Effector memory CD8-positive, alpha-beta T cell (primary cell): ENCODE measurements at regions not wholly inside any gene's neighbourhood (a gene's known extent, or its start where the extent isn't known, plus 50 kb on each side); places are given as distances from the start of the nearest gene placed in this dataset.
"Not testable (repeated sequence)": the region's sequence is repeated elsewhere in the genome, so short reads cannot be mapped to it uniquely, and the experiment has no call there.

ENCODE experiments used
- ATAC-seq: fragments of 150-1000 bp; cut with Tn5 transposase; replicated peaks from 2 replicates; pipeline ENCODE4 v1.10.0; 2021; ENCODE audit warnings: mild to moderate bottlenecking, moderate library complexity
- DNase-seq, 3 experiments: peaks; one replicate each; pipeline ENCODE4 v3.0.0; 2021
- H3K27ac Mint-ChIP-seq, 2 donors: one replicate each; pipeline ENCODE4 v1.8.0; 2022; ENCODE audit warnings: mild to moderate bottlenecking in 2 of 2, mixed read lengths in 2 of 2, moderate library complexity in 2 of 2
- H3K27me3 Mint-ChIP-seq, 2 donors: one replicate each; pipeline ENCODE4 v1.8.0; 2022; ENCODE audit warnings: mixed read lengths in 2 of 2
- H3K36me3 Mint-ChIP-seq: one replicate; pipeline ENCODE4 v1.8.0; 2022; ENCODE audit warnings: mild to moderate bottlenecking, moderate library complexity, mixed read lengths; ENCODE audit not compliant: insufficient read depth
- H3K4me1 Mint-ChIP-seq, 2 donors: one replicate each; pipeline ENCODE4 v1.8.0; 2022; ENCODE audit warnings: low read depth in 2 of 2, mixed read lengths in 2 of 2
- H3K4me3 Mint-ChIP-seq, 2 donors: one replicate each; pipeline ENCODE4 v1.8.0; 2022; ENCODE audit warnings: mild to moderate bottlenecking in 2 of 2, mixed read lengths in 2 of 2, moderate library complexity in 2 of 2
- H3K9me3 Mint-ChIP-seq, 2 donors: one replicate each; pipeline ENCODE4 v1.8.0; 2022; ENCODE audit warnings: mixed read lengths in 2 of 2

DNA sequence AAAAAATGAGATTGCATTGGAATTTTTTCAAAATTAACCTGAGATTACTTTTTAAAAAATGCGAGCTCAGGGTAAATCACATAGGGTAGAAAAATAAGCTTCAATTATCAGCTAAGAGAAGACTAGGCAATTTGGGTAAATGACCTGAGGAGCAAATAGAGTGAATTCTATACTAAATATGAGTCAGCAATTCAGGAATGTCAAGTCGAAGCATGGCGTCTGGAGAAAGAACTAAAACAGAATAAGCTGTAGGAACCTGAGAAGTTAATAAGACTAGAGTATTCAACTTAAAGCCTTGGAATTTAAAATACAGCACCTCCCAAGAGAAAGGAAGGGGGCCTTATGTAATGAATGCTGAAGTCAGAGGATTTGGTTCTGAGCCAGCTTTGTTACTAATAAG lies 487.0 kb downstream of the SUCLG1 start:
- no peak overlapping the region for H3K27ac Mint-ChIP-seq
- DNase-seq = no peak

DNA sequence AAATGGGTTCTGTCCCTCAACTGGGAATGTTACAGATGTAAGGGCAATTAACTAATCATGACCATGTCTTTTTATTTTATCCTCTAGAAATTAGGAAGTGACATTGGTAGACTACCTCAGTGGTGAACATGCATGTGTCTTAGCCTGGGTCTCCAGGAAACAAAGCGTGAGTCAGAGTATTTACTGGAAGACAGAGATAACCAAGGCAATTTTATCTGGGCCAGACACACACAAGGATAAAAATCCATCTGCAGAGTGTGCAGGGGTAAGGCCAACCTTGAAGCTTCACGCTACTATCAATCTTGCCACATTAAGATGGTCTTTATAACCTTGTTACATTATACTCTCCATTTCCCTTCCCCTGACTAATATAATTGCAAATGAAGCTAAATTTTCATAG lies 487.5 kb downstream of the SUCLG1 start:
- H3K4me3 Mint-ChIP-seq = no peak overlapping the region
- peaks cover 3% of the 10 kb centered on the region for H3K36me3 Mint-ChIP-seq
- H3K27ac Mint-ChIP-seq = no peak overlapping the region
- ATAC-seq (no peak), DNase-seq (no peak)
- no peaks in the 10 kb centered on the region for H3K4me1 Mint-ChIP-seq
- H3K9me3 Mint-ChIP-seq = peaks cover 2 to 7% of the 10 kb centered on the region in 2 donors
- H3K27me3 Mint-ChIP-seq = no peaks in the 10 kb centered on the region

More for the DNA sequence above, 487.0 kb downstream of the SUCLG1 start:
- Mint-ChIP-seq H3K9me3 (peaks cover 2 to 7% of the 10 kb centered on the region in 2 donors), H3K4me1 (no peaks in the 10 kb centered on the region), H3K27me3 (no peaks in the 10 kb centered on the region), H3K4me3 (no peak overlapping the region), H3K36me3 (peaks cover 3% of the 10 kb centered on the region)
- ATAC-seq = no peak

DNA sequence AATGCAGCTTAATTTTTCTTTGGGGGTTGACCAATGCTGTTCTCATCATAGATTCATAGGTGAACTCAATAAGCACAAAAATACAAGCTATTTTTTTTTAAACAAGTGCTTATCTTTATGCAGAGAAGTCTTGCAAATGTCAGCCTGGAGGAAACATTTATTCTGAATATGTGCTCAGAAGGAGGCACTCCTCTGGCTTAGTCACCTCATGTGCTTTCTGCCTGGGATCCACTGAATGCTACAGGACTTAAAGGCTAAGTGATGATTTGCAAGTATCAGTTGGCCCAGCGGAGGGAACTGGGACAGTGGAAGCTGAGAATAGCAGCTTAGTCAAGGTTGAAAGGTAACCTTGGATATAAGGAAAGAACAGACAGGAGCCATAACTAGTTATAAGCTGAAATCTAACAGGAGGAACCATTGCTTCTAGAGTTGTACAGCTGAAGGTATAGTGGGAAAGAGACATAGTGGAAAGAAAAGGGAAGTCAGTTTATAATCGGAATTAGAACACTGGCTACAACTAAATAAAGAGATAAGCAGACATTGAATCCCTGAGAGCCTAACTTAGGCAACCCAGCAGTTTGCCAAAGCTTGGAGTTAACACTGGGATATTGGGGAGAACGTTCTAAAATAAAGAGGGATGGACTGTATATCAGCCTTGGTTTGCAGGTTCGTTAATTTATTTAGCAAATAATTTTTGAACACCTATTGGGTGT lies 488.7 kb downstream of the SUCLG1 start:
- H3K27me3 Mint-ChIP-seq = no peaks in the 10 kb centered on the region
- no peak overlapping the region for H3K4me3 Mint-ChIP-seq
- no peak overlapping the region for H3K27ac Mint-ChIP-seq
- H3K9me3 Mint-ChIP-seq = peaks cover 0 to under 1% of the 10 kb centered on the region in 2 donors
- H3K36me3 Mint-ChIP-seq = peaks cover 3% of the 10 kb centered on the region
- DNase-seq = no peak
- ATAC-seq = no peak
- H3K4me1 Mint-ChIP-seq = no peaks in the 10 kb centered on the region

DNA sequence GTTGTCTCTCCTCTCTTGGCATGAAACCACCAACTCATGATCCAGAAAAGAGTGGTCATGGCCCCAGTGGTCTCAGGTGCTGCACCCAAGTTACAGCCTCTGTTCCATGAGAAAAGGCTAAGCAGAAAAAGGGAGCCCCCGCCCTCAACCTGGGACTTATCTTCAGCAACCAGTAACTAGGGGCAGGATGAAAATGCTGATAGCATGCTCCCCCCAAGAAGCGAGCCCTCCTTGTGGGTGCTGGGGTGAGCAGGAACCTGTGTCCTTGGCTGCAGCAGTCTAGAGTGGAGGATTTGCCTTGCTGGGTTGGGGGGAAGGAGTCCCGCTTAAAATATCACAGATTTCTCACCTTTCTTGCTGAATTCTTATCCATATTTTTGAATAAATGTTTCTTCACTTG lies 490.0 kb downstream of the SUCLG1 start:
- Mint-ChIP-seq H3K4me1 (no peaks in the 10 kb centered on the region), H3K4me3 (no peak overlapping the region), H3K9me3 (no peaks in the 10 kb centered on the region), H3K27ac (no peak overlapping the region), H3K27me3 (no peaks in the 10 kb centered on the region), H3K36me3 (peaks cover 3% of the 10 kb centered on the region)
- ATAC-seq (no peak), DNase-seq (no peak)

DNA sequence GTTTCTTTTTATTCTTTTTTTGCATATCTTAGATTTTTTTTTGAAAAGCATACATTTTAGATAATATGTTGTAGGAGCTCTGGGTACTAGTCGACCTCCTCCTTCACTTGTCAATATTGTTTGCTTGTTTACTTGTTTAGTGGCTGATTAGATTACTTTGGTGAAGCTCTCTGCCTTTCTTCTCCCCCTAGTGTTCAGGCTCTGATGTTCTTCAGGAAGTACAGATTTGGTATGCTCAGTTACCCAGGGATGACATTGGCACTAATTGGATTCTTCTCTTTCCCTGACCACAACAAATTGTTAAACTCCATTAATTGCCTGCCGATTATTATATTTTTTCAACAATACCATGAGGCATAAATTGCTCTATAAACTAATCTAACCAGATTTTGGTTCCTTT lies 491.2 kb downstream of the SUCLG1 start:
- ATAC-seq (no peak), DNase-seq (no peak)
- Mint-ChIP-seq H3K4me3 (no peak overlapping the region), H3K9me3 (no peaks in the 10 kb centered on the region), H3K36me3 (peaks cover 3% of the 10 kb centered on the region), H3K27ac (no peak overlapping the region), H3K4me1 (no peaks in the 10 kb centered on the region), H3K27me3 (no peaks in the 10 kb centered on the region)

DNA sequence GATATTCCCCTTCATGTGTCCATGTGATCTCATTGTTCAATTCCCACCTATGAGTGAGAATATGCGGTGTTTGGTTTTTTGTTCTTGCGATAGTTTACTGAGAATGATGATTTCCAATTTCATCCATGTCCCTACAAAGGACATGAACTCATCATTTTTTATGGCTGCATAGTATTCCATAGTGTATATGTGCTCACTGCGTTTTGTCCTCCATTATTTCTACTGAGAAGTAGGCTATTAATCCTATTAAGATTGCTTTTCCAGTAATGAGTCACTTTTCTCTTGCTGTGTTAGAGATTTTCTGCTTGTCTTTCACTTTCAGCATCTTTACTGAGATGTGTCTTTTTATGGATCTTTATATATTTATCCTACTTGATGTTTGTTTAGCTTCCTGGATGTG lies 492.1 kb downstream of the SUCLG1 start:
- H3K27ac Mint-ChIP-seq, H3K4me1 Mint-ChIP-seq, ATAC-seq, H3K4me3 Mint-ChIP-seq, DNase-seq, H3K9me3 Mint-ChIP-seq, H3K36me3 Mint-ChIP-seq, H3K27me3 Mint-ChIP-seq: not testable (repeated sequence)

DNA sequence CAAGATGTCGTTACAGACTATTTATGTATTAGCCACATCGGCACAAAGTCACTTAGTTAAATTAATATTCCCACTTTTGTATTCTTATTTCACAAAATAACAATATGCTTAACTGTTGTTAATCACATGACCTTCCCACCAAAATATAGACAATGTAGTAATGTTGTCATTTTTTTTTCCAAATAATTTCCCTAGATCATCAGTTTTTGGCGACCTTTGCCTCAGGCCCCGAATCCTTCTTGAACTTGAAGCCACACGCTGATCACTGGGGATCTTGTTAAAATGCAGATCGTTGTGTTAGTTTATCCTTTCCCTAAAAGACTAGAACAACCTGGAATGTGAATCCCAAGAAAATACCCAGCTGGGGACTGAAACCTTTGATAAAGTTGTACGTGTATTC lies 497.6 kb downstream of the SUCLG1 start:
- ATAC-seq = no peak
- peaks cover 0 to 3% of the 10 kb centered on the region in 2 donors for H3K9me3 Mint-ChIP-seq
- no peaks in the 10 kb centered on the region for H3K27me3 Mint-ChIP-seq
- no peaks in the 10 kb centered on the region for H3K36me3 Mint-ChIP-seq
- H3K4me1 Mint-ChIP-seq = no peaks in the 10 kb centered on the region
- no peak overlapping the region for H3K4me3 Mint-ChIP-seq
- H3K27ac Mint-ChIP-seq = no peak overlapping the region
- no peak for DNase-seq

DNA sequence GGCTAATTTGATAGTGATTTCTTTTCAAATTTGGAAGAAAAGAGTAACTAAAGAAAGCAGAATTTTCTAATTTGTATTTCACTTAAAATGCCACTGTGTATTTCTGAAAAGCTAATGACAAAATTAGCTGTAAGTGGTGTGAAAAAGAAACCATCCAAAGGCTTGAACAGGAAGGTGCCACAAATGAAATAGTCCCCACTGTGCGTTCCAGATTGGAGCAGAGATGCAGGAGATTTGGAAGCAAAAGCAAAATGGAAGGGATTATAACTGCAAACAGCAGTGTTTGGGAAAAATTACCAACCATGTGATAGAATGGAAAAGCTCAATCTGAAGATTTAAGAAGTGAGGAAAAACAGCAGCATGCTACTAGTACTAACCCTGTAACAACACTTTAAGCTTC lies 498.7 kb downstream of the SUCLG1 start:
- Mint-ChIP-seq H3K36me3 (no peaks in the 10 kb centered on the region), H3K4me1 (no peaks in the 10 kb centered on the region), H3K27me3 (no peaks in the 10 kb centered on the region), H3K4me3 (no peak overlapping the region), H3K27ac (no peak overlapping the region), H3K9me3 (peaks cover 0 to 3% of the 10 kb centered on the region in 2 donors)
- ATAC-seq (no peak), DNase-seq (no peak)

DNA sequence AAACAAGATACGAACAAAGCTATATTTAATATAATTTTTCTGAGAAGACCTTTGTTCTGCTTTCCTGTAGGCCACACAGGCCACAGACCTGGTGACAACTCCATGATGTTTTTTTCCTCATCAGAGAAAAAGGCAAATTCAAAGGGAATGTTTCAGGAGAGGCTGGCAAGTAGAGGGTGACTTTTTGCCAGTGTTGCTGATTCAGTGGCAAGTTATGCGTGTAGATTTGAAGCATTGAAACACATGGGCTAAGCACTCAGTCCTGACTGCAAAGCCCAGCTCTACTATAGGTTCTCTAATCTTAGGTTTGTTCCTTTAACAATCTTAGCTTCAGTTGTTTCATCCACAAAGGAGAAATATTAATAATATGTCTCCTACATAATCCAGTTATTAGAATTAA lies 499.8 kb downstream of the SUCLG1 start:
- no peaks in the 10 kb centered on the region for H3K27me3 Mint-ChIP-seq
- ATAC-seq (no peak), DNase-seq (no peak)
- no peak overlapping the region for H3K4me3 Mint-ChIP-seq
- no peaks in the 10 kb centered on the region for H3K4me1 Mint-ChIP-seq
- no peaks in the 10 kb centered on the region for H3K36me3 Mint-ChIP-seq
- H3K27ac Mint-ChIP-seq = no peak overlapping the region
- H3K9me3 Mint-ChIP-seq = peaks cover 0 to 3% of the 10 kb centered on the region in 2 donors

DNA sequence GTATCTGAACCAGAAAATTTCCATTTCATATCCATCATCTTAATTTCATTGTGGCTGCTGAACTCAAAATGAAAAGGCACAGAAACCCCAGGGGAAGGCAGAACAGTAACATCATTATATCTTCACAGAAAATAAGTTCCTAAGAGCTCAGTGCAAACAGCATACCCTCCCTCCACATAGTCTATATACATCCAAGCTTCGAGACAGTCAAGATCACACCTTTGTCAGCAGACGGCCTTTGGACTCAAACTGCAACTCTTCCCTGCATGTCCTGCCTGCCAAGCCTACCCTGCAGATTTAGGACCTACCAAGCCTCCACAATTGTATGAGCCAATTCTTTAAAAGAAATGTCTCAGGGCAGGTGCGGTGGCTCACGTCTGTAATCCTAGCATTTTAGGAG lies 502.1 kb downstream of the SUCLG1 start:
- no peak for ATAC-seq
- Mint-ChIP-seq H3K27me3 (no peaks in the 10 kb centered on the region), H3K27ac (no peak overlapping the region), H3K9me3 (peaks cover 0 to 2% of the 10 kb centered on the region in 2 donors), H3K4me3 (no peak overlapping the region), H3K36me3 (no peaks in the 10 kb centered on the region), H3K4me1 (no peaks in the 10 kb centered on the region)
- DNase-seq = no peak

DNA sequence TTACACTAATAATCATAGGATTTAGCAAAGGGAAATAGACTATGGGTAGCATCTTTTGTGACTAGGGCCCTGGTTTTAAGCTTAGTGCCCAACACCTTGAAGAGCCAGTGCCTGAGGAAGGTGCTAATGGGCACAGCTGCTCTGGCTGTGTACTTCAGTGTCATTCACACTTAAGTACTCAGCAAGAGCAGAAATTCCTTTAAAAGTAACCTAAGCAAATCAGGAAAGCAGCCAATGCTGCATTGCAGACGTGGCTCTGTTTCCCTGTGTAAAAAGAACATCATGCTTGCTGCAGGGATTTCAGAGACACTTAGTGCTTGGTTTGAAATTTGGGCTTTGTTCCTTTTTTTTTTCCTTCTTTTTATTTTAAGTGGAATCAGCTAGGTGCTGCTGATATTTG lies 505.4 kb downstream of the SUCLG1 start:
- DNase-seq (no peak), ATAC-seq (no peak)
- Mint-ChIP-seq H3K27me3 (no peaks in the 10 kb centered on the region), H3K4me1 (no peaks in the 10 kb centered on the region), H3K36me3 (no peaks in the 10 kb centered on the region), H3K4me3 (no peak overlapping the region), H3K9me3 (peaks cover 0 to 2% of the 10 kb centered on the region in 2 donors), H3K27ac (no peak overlapping the region)

DNA sequence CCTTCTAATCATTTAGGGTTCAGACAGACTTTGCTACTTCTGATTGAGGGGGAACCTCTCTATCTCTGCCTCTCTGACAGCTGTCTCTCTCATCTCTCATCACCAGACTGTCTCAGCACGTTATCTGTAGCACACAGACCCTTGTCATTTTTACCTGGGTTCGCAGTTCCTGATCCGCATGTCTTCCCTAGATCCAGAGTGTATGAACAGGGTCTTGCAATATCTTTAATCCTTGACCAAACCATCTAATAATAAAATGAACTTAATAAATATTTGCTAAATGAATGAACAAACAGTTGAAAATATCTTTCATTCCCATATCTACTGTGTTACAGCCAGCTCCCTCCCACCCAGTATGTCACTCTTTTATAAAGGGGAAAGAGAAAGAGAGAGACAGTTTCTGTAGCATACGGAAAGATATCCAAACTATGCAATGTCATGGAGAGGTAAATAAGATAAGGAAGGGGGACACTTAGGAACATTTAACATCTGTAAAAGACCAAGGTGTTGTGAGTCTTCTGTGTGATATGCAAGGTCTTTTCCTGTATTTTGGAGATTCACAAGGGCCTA lies 507.6 kb downstream of the SUCLG1 start:
- Mint-ChIP-seq H3K36me3 (no peaks in the 10 kb centered on the region), H3K27ac (no peak overlapping the region), H3K4me1 (no peaks in the 10 kb centered on the region), H3K4me3 (no peak overlapping the region), H3K9me3 (peaks cover 0 to 2% of the 10 kb centered on the region in 2 donors), H3K27me3 (no peaks in the 10 kb centered on the region)
- DNase-seq = no peak
- no peak for ATAC-seq

DNA sequence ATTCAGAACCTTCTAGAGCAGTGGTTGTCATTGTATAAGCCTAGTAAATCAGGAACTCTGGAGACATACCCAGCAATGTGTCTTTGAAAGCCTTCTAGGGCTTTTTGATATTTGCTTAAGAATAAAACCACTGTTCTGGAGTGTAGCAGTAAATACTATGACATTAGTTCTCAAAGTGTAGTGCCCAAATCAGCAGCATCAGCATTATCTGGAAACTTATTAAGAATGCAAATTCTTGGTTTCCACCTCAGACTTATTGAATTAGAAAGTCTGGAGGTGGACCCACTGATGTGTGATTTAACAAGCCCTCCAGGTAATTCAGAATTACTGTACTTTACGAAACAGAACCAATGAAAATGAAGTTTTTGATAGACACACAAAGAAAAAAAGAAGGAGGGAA lies 509.7 kb downstream of the SUCLG1 start:
- no peak for ATAC-seq
- no peaks in the 10 kb centered on the region for H3K27me3 Mint-ChIP-seq
- H3K4me1 Mint-ChIP-seq = no peaks in the 10 kb centered on the region
- no peak for DNase-seq
- no peak overlapping the region for H3K4me3 Mint-ChIP-seq
- no peaks in the 10 kb centered on the region for H3K36me3 Mint-ChIP-seq
- H3K27ac Mint-ChIP-seq = no peak overlapping the region
- H3K9me3 Mint-ChIP-seq = peaks cover 0 to 2% of the 10 kb centered on the region in 2 donors

DNA sequence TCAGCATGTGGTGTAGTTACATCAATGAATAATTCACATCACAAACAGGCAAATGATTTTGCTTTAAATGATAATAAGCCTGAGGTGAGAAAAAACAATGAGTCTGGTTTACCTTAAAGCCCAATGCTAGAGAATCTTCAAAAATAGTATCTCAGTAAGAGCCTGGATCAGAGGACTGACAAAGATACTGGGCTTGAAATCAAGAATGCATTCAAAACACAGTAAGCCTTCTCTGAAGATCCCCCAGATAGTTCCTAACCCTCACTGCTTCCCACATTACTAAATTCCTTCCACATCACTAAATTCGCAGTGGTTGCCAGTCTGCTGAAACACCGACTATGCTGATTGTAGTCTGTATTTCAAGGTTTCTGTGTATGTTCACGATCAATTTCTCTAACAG lies 514.9 kb downstream of the SUCLG1 start:
- Mint-ChIP-seq H3K27me3 (no peaks in the 10 kb centered on the region), H3K4me3 (no peak overlapping the region), H3K4me1 (no peaks in the 10 kb centered on the region), H3K36me3 (no peaks in the 10 kb centered on the region), H3K9me3 (no peaks in the 10 kb centered on the region), H3K27ac (no peak overlapping the region)
- ATAC-seq = no peak
- DNase-seq = no peak
